Globus pallidus (tissue), 1 donor: ENCODE measurements at regions not wholly inside any gene's neighbourhood (a gene's known extent, or its start where the extent isn't known, plus 50 kb on each side); places are given as distances from the start of the nearest gene placed in this dataset.
"Not testable (repeated sequence)": the region's sequence is repeated elsewhere in the genome, so short reads cannot be mapped to it uniquely, and the experiment has no call there.

Experiments
- DNase-seq: peaks from one replicate; pipeline ENCODE4 v3.0.0-alpha.2; 2015; ENCODE audit warnings: low spot score

DNA sequence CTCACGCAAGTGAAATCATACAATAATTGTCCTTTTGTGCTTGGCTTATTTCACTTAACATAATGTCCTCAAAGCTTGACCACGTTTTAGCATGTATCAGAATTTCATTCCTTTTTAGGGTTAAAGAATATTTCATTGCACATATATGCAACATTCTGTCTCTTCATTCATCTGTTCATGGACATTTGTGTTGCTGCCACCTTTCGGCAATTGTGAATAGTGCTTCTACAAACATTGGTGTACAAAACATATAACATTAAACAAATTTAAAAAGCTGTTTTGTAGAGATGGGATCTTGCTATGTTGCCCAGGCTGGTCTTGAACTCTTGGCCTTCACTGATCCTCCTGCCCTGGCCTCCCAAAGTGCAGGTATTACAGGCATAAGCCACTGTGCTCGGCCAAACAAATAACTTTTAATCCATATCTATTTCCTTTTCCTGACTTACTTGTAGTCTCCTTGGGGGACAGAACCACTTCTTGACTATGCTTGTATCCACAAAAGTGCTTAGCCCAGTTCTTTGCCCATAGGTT lies 209.3 kb downstream of the SLC4A3 start:
- DNase-seq: no peak

DNA sequence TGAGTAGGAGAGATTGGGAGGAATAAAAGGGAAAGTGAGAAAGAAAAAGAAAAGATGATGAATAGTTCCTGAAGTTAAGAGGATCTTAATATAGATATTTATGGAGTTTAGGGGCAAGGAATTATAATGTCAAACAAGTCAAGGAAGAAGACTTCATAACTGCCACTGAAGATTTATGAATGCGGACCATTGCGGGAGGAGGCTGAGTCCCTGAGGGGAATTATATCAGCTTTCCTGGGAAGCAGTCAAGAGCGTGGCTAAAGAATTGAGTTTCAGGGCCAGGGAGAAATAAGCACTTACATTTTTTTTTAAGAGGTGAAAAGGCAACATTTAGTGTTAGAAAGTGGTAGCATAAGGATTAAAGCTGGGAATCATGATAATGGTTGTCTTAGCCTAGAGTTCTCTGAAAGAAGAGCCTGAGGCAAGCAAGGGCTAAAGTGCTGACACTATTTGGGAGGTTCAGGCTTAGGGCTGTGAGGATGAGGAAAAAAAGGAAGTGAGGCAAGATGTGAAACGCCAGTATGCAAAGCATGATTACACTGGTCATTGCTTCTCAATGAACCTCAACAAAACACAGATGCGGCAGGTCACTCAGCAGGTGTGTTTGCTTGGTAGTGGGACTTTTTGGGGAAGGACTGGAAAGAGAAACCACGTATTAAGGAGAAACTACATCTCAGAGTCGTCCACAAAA lies 217.1 kb downstream of the SLC4A3 start:
- no peak for DNase-seq

DNA sequence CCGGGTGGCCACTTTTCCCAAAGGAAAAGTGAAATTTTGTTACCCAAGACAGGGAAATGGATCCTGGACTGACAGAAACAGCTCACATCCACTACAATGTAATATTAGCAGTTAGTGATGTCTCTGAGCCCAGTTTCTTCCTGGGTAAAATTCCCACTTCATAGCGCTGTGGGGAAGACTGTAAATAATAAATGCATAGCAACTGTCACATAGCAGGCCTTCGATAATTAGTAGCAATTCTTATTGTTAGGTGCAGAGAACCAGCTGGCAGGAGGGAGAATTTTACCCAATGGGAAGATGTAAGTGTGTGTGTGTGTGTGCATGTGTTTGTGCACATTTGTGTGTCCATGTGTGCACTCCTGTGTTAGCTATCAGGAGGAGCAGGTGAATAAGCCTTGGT lies 221.5 kb downstream of the SLC4A3 start:
- DNase-seq: no peak

DNA sequence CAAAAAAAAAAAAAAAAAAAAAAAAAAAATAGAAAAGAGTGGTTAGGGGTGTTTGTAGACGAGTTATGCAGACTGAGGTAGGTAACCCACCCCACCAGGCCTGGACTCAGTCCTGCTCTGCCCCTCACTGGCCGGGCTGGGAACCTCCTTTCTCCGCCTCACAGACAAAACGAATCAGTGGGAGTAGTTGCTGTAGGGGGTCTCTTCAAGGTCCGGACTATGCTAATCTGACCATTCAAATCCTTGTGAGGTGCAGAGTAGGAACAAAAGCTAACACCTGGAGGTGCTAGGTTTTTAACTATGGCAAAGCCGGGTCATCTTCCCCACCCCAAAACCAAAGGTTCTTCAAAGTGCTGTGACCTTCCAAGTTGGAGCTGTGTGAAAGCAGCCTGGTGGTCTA lies 223.7 kb downstream of the SLC4A3 start:
- DNase-seq: no peak

DNA sequence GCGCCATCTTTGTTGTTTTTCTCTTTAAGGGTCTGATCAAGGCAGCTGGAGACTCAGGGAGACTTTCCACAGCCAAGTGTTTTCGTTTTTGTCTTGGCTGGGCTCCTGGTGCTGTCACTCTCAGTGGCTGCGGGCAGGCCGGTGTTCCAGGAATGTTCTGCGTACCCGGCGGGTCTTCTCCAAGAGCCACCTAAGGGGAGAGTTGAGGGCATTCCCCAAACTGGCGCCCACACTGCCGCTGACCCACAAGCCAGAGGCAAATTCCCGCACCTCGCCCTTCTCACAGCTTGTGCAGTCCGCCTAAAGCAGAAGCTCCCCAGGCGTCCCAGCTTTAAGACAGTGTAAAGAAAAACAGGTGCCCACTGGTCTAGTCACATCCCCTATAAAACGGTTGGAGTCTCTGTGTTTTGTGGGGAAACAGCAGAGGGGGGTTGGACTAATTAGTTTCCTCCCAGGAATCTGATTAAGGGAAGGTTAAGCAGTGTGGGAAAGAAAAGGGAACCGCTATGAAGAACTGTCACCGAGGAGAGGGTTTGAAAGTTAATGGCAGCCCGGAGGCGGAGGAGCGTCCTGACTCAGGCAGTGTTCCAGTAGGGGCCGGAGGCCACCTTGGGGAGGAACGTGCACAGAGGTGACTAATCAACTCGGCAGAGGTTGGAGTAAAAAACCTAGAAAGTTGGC lies 224.5 kb downstream of the SLC4A3 start:
- DNase-seq: no peak

DNA sequence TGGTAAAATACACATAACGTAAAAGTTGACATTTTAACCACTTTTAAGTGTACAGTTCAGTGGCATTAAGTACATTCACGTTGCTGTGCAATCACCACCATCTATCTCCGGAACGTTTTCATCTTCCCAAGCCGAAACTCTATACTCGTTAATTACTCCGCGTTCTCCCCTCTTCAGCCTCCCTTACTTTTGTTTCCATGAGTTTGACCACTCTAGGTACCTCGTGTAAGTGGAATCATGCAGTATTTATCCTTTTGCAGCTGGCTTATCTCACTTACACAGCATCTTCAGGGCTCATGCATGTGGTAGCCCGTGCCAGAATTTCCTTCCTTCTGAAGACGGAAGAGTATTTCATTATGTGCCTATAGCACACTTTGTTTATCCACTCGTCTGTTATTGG lies 225.2 kb downstream of the SLC4A3 start:
- no peak for DNase-seq

DNA sequence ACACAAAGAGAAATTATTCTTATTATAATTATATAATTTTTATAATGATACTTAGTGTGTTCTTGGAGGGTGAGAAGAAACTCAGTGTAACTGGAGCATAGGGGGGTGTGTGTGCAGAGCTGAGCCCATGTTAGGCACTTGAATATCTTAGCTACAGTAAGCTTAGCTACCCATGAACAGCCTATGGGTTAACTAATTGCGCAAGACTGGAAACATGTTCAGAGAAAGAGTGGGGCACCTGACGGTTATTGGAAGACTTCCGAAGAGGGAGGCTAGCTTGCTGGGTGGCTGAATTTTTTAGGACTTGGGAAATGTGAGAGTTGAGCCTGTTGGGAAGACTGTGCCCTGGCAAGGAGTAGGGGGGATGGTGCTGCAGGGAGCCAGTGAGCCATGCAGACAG lies 229.2 kb downstream of the SLC4A3 start:
- DNase-seq: no peak

DNA sequence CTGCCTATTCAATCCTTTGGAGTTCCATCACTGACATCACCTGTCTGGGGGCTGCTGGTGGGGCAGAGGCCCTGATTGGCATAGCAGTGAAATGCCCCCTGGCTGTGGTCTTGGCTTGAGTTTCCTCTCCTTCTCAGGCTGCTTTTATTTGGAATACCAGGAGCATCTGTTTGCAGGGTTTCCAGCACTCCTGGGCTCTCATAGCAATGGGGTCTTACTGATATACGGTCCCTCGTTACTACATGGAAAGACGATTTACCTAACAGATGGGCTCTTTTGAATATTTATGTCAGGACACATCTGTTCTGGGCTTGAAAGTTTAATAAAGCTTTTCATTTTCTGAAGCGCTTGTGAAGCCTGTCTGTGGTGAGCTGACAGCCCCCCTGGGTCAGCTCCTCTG lies 230.3 kb downstream of the SLC4A3 start:
- no peak for DNase-seq

DNA sequence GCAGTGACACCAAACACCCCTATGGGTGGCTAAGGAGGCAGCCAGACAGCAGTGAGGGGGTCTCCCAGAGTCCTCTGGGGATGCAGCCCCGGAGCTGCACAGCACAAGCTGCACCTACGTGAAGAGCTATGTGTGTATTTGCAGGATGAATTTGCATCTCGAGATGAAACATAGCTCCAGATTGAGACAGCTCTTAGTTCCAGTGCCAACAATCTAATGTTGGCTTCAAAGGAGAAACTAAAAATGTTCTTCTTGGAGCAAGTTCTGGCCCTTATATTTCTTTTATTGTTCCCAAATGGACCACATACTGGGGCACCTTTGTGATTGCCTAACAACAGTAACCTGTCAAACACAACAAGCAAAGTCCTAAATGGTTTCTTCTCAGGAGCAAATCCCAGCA lies 233.9 kb downstream of the SLC4A3 start:
- no peak for DNase-seq

DNA sequence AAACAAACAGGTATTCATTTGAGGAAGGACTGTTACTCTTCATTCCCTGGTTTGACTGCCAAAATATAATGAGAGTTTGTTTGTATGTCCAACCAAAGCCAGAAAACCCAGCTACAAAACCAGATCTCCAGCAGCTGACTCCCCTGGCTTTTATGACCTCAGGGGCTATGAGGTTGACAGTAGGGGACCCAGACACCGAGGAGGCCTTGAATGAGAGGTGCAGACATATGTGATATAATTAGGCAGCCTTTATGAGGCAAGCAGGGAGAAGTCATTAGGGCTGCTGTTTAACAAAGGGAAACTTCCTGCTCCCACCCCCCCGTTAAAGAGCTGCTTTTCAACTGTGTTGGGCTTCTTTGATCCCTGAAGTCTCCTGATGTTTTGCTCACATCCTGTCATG lies 236.7 kb downstream of the SLC4A3 start:
- no peak for DNase-seq

DNA sequence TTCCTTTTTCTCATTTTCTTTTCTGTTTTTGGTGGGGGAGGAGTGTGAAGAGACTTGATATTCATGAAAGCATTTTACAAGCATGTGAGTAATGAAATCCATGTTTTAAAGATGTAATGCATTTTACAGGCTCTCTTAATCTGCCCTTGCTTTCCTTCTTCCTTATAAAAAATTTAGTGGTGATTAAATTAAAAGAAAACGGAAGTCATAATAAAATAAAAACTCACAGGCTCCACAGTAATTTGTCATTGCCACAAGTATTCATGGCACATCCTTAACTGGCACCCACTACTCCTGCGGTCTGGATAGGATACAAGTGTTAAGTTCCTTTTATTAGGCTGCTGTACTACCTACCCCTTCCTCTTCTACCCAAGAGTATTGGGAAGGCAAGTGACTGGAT lies 241.2 kb downstream of the SLC4A3 start:
- DNase-seq: no peak

DNA sequence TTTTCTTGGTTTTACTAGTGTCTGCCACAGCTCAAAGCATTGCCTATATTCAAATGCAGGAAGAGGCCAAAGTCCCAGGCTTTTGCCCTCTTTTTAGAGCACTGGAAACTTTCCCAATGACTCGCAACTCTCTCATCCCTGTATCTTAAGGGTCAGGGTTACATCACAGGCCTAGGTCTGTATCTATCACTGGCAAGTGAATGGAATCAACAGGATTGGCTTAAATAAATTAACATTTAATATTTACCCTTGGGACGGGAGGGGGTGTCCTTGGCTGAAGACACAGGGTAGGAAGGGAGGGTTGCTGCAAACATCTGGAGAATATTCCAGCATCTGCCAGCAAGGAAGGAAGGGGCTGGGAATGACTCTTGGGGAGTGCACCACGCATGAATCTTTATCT lies 242.6 kb downstream of the SLC4A3 start:
- no peak for DNase-seq

DNA sequence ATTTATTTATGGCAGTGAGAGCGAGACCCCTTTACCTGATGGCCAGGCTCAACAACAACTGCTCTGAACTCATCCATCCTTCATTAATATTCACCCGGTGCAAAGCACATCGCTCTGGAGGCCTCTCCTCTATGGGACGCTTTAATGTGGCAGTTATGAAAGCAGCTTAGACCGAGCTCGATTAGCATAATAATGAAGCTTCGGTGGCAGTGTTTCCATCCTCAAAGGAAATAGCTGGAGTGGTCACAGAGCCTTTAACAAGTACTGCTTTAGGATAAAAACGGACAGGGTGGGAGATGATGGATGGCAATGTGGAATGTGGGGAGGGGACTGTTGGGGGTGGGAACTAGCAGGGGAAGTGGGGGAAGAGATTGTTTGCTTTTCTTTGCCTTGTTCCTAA lies 243.9 kb downstream of the SLC4A3 start:
- no peak for DNase-seq

DNA sequence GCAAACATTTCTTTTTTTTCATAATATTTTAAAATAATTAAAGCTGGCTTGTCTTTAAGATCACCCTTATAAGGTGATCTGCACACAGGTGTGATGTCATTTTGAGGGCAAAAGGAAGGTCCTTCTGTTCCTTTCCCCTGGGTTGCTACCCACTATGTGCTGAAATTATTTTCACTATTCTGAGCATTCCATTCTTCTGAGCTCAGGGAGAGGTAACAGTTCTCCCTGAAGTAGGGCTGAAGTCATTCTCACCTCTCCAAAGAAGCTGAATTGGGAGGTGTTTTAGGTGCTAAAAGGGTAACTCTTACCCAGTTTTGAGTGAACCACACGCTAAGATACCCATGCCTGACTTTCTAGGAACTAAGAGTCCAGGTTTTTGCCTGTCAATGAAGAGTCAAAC lies 247.6 kb downstream of the SLC4A3 start:
- no peak for DNase-seq

DNA sequence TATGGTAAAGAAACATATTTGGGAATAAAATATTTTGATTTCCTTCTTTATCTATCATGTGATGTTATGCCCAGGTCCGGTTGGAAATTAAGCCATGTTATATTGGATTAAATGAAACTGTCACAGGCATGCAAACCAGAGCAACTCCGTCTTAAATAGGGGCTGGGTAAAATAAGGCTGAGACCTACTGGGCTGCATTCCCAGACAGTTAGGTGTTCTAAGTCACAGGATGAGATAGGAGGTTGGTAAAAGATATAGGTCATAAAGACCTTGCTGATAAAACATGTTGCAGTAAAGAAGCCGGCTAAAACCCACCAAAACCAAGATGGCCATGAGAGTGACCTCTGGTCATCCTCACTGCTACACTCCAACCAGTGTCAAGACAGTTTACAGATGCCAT lies 248.6 kb downstream of the SLC4A3 start:
- not testable (repeated sequence) for DNase-seq

DNA sequence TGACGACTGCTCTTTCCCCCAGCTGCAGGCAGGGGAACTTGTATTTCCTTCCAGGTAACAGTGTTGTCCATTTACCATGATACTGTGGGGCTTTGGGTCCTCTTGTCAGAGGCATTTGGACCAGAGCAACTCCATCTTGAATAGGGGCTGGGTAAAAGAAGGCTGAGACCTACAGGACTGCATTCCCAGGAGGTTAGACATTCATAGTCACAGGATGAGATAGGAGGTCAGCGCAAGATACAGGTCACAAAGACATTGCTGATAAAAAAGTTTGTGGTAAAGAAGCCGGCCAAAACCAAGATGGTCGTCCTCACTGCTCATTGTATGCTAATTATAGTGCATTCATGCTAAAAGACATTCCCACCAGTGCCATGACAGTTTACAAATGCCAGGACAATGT lies 249.5 kb downstream of the SLC4A3 start:
- DNase-seq: no peak

DNA sequence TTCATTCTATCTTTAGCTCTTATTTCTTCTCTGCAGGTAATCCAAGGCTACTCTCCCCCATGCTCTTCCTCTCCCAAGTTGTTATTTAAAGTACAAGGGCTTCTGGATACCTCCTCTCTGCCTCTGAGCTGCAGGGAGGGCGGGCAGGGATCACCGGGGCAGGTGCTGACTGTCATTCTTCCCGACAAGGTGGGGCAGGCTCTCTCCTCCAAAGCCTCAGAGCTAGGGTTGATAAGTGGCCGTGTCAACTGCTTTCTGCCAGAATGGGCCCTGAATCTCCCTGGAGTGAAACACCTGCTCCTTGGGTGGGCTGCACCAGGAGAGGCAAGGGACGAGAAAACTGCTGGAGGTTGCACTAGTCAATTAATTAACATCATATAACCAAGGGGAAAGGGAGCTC lies 250.3 kb downstream of the SLC4A3 start:
- DNase-seq: no peak

DNA sequence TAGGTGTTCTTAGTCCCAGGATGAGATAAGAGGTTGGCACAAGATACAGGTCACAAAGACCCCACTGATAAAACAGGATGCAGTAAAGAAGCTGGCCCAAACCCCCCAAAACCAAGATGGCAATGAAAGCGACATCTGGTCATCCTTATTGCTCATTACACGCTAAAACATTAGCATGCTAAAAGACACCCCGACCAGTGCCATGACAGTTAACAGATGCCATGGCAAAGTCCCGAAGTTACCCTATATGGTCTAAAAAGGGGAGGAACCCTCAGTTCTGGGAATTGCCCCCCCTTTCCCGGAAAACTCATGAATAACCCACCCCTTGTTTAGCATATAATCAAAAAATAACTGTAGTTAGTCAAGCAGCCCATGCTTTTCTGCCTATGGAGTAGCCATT lies 251.1 kb downstream of the SLC4A3 start:
- DNase-seq: no peak

DNA sequence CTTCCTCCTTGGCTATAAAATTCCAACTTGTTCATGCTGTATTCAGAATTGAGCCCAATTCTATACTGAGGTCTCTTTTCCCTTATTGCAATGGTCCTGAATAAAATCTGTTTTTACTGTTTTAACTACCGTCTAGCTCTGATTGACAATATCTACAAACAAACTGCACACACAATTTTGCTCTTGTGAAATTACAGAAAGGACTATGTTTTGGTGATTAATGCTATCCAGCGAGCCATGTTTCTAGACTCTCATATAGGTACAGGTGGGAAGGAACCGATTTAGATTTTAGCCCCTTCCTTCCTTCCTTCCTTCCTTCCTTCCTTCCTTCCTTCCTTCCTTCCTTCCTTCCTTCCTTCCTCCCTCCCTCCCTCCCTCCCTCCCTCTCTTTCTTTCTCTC lies 254.4 kb downstream of the SLC4A3 start:
- no peak for DNase-seq

DNA sequence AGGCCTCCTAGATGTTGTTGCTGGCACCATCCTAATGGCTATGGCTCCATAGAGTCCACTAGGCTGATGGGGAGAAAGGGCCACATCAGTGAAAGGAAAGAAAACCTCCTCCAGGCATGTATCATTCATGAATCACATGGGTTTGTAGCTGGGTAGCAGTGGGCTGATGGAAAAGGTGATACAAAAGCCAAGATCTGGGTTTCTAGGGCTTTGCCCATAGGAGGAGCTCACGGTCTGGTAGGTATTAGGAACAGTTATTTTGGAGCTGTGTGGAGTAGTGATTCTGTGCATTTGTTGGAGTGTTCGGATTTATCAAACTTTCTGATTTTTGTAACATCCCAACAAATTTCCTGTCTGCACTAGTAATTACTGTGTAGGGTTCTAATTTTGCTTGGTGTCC lies 259.2 kb downstream of the SLC4A3 start:
- no peak for DNase-seq

DNA sequence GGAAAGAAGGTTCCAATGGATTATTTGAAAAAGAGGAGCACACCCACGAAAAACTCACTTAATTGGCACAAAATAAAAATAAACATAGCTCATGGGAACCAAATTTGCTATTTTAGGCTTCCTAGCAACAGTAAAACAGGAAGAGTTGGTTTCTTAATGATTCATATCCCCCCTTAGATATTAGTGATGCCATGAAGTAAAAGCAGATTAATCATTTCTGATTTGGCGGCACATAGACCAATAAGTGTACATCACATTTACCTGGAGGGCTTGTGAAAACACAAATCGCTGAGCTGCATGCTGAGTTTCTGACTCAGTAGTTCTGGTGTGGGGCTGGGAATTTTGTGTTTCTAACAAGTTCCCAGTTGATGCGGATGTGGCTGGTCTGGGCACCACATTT lies 260.4 kb downstream of the SLC4A3 start:
- no peak for DNase-seq

DNA sequence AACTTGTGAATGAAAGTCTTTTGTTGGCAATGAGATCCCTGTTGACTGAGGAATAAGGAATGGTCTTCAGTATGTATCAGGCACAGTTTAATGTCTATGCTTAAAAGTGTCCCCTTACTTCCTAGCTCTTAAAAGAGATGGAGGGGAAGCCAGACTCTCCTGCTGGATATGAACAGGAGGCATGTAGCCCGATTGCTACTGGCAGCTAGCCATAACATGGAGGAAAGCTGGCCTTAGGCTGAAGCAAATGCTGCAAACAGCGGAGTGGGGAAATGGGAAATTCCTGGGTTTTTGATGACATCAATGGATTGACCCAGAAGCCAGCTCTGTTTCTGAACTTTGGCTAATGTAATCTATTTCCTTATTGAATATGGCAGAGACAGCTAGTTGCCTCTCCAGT lies 266.1 kb downstream of the SLC4A3 start:
- DNase-seq: no peak

DNA sequence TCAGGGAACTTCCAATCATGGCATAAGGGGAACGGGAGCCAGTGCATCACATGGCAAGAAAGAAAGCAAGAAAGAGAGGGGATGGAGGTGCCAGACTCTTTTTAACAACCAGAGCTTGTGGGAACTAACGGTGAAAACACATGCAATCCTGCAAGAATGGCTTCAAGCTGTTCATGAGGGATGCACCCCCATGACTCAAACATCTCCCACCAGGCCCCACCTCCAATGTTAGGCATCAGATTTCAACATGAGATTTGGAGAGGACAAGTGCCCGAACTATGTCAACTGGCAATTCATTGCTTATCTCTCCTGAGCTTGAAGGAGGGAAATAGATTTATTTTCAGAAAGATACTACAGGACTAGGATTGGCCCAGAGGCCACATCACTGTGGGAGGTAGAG lies 270.0 kb downstream of the SLC4A3 start:
- no peak for DNase-seq

DNA sequence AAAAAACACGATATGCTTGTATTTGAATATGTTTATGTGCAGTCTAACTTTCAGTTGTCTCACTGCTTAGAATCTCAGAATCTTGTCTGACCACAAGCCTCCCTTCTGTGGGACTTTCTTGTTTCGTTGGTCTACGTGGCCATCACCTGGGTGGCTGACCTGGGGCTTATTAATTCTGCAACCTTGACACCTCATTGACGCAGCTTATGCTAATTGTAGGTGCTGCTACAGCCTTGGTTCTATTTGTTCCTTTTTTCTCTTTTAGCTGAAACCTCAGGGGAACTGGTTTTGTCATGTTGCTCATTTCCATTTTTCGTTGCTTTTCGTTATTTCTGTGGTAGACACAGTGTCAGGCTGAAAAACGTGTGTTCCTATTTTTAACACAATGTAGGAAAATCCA lies 273.7 kb downstream of the SLC4A3 start:
- no peak for DNase-seq
